ENCODE measurements at regions not wholly inside any gene's neighbourhood (a gene's known extent, or its start where the extent isn't known, plus 50 kb on each side); places are given as distances from the start of the nearest gene placed in this dataset.
"Not testable (repeated sequence)": the region's sequence is repeated elsewhere in the genome, so short reads cannot be mapped to it uniquely, and the experiment has no call there.

GRCh38 chr14:51457843-51458562, 193.7 kb upstream of the FRMD6 start:
- no peaks in the 10 kb centered on the region for H3K4me1 Mint-ChIP-seq (ENCODE audit: low read depth)

DNA sequence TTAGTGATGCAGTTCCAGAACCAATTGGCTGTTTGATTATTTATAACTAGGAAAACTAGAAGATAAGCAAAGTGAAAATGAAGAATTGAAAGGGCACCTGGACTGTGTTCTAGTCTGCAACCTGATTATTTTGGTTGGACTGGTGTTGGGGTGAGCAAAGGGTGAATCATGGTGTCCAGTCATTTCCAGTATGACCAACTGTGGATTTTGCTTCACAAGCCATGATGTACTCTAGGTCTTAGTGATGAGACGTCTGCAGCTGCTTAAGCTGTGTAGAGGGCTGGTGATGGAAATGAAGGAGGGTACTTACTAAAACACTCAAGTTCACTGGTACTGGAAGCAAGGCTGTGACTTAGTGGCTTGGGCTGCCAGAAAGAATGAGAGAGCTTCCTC, 193.2 kb upstream of the FRMD6 start:
- Mint-ChIP-seq H3K36me3 (no peaks in the 10 kb centered on the region), H3K4me1 (ENCODE audit: low read depth) (no peaks in the 10 kb centered on the region), H3K9me3 (ENCODE audit: low read depth) (peaks cover 6% of the 10 kb centered on the region), H3K27ac (no peak overlapping the region), H3K4me3 (no peak overlapping the region), H3K27me3 (peaks cover 6% of the 10 kb centered on the region)

More at GRCh38 chr14:51457843-51458562, 193.7 kb upstream of the FRMD6 start:
- no peak overlapping the region for H3K27ac Mint-ChIP-seq
- peaks cover 6% of the 10 kb centered on the region for H3K27me3 Mint-ChIP-seq
- H3K9me3 Mint-ChIP-seq (ENCODE audit: low read depth): peaks cover 6% of the 10 kb centered on the region
- H3K4me3 Mint-ChIP-seq: no peak overlapping the region
- H3K36me3 Mint-ChIP-seq: no peaks in the 10 kb centered on the region

DNA sequence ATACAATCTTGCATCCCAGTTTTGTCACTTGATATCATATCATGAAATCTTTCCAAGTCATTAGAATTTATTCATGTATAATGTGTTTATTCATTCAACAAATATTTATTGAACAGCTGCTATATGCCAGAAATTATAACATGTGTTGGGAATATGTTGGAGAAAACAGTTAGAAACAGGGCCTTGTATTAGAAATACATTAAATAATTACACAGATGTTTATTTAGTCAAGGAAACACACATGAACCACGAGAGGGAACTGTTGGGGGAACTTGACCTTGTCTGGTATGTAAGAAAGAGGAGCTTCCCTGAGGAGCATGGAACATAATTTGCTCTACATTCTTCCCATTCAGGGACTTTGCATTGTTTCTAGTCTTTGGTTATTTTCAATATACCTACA, 191.7 kb upstream of the FRMD6 start:
- H3K27ac Mint-ChIP-seq: no peak overlapping the region
- H3K36me3 Mint-ChIP-seq: no peaks in the 10 kb centered on the region
- no peak overlapping the region for H3K4me3 Mint-ChIP-seq
- peaks cover 6% of the 10 kb centered on the region for H3K27me3 Mint-ChIP-seq
- H3K4me1 Mint-ChIP-seq (ENCODE audit: low read depth): no peaks in the 10 kb centered on the region
- H3K9me3 Mint-ChIP-seq (ENCODE audit: low read depth): peaks cover 6% of the 10 kb centered on the region

DNA sequence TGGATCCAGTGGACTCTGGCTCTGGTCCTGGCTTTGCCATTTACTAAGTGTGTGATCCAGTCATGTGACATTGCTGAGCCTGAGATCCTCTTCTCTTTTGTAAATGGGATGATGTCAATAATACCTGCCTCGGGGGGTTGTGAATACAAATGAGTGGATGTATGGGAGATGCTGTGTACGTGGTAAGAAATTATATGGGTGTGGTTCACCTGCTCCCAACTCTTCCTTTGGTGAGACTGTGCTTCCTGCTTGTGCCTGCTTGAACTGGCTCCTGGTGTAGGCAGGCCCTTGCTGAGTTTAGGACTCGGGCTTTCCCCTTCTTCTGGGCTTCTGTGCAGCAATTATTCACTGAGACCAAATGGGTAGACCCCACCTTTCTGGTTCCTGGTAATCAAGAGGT, 189.5 kb upstream of the FRMD6 start:
- H3K9me3 Mint-ChIP-seq (ENCODE audit: low read depth): no peaks in the 10 kb centered on the region
- H3K27me3 Mint-ChIP-seq: peaks cover 1% of the 10 kb centered on the region
- H3K4me3 Mint-ChIP-seq: no peak overlapping the region
- H3K36me3 Mint-ChIP-seq: no peaks in the 10 kb centered on the region
- H3K27ac Mint-ChIP-seq: no peak overlapping the region
- H3K4me1 Mint-ChIP-seq (ENCODE audit: low read depth): no peaks in the 10 kb centered on the region

- peaks cover 1% of the 10 kb centered on the region for H3K27me3 Mint-ChIP-seq
- H3K36me3 Mint-ChIP-seq: no peaks in the 10 kb centered on the region
- no peaks in the 10 kb centered on the region for H3K4me1 Mint-ChIP-seq (ENCODE audit: low read depth)
- H3K9me3 Mint-ChIP-seq (ENCODE audit: low read depth): no peaks in the 10 kb centered on the region
- H3K27ac Mint-ChIP-seq: no peak overlapping the region
- H3K4me3 Mint-ChIP-seq: no peak overlapping the region
Measured at GRCh38 chr14:51462706-51463105, 189.0 kb upstream of the FRMD6 start.

DNA sequence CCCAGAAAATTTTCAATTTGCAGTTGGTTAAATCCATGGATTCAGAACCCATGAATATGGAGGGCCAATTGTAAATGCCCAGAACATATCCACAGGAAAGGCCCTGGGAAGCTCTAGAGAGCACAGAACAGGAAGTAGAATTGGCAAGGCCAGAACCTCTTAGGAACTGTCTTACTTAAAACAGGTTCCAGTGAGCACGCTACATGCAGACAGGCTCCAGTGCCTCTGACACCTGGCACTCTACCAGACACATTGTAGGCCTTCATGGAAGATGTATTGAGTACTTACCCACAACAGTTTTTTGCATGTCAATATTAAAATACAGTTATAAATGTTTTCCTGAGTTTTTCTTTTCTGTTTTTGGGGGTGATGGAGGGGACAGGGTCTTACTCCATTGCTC, 188.2 kb upstream of the FRMD6 start:
- Mint-ChIP-seq H3K4me3 (no peak overlapping the region), H3K4me1 (ENCODE audit: low read depth) (no peaks in the 10 kb centered on the region), H3K36me3 (no peaks in the 10 kb centered on the region), H3K27me3 (peaks cover 1% of the 10 kb centered on the region), H3K27ac (no peak overlapping the region), H3K9me3 (ENCODE audit: low read depth) (no peaks in the 10 kb centered on the region)

GRCh38 chr14:51464411-51464810, 187.3 kb upstream of the FRMD6 start:
- H3K9me3 Mint-ChIP-seq (ENCODE audit: low read depth): no peaks in the 10 kb centered on the region
- H3K36me3 Mint-ChIP-seq: no peaks in the 10 kb centered on the region
- no peak overlapping the region for H3K4me3 Mint-ChIP-seq

DNA sequence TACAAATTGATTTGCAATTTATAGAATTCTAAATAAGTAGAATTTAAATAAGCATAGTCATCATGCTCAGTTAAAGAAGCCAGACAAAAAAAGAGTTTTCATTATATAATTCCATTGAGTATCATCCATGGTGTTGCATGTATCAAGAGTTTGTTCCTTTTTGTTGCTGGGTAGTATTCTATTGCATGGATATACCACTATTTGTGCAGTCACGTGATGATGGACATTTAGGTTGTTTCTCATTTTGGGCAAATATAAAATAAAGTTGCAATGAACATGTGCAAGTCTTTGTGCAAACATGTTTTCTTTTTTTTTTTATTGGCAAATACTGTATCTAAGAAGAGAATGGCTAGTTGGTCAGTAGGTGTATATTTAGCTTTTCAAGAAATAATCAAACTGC, 186.2 kb upstream of the FRMD6 start:
- Mint-ChIP-seq H3K4me1 (ENCODE audit: low read depth) (no peaks in the 10 kb centered on the region), H3K27me3 (peaks cover 1% of the 10 kb centered on the region), H3K9me3 (ENCODE audit: low read depth) (no peaks in the 10 kb centered on the region), H3K27ac (no peak overlapping the region), H3K36me3 (no peaks in the 10 kb centered on the region), H3K4me3 (no peak overlapping the region)

More at GRCh38 chr14:51464411-51464810, 187.3 kb upstream of the FRMD6 start:
- Mint-ChIP-seq H3K4me1 (ENCODE audit: low read depth) (no peaks in the 10 kb centered on the region), H3K27ac (no peak overlapping the region), H3K27me3 (peaks cover 1% of the 10 kb centered on the region)

GRCh38 chr14:51467392-51467791, 184.3 kb upstream of the FRMD6 start:
- not testable (repeated sequence) for H3K4me1 Mint-ChIP-seq (ENCODE audit: low read depth); H3K36me3 Mint-ChIP-seq; H3K4me3 Mint-ChIP-seq; H3K27ac Mint-ChIP-seq; H3K27me3 Mint-ChIP-seq; H3K9me3 Mint-ChIP-seq (ENCODE audit: low read depth)

- Mint-ChIP-seq H3K4me1 (ENCODE audit: low read depth) (no peaks in the 10 kb centered on the region), H3K4me3 (no peak overlapping the region), H3K27ac (no peak overlapping the region), H3K27me3 (peaks cover 3% of the 10 kb centered on the region), H3K9me3 (ENCODE audit: low read depth) (no peaks in the 10 kb centered on the region), H3K36me3 (no peaks in the 10 kb centered on the region)
Measured at GRCh38 chr14:51468523-51468922, 183.2 kb upstream of the FRMD6 start.

- H3K9me3 Mint-ChIP-seq (ENCODE audit: low read depth): no peaks in the 10 kb centered on the region
- H3K4me3 Mint-ChIP-seq: no peak overlapping the region
- H3K27ac Mint-ChIP-seq: no peak overlapping the region
- no peaks in the 10 kb centered on the region for H3K36me3 Mint-ChIP-seq
- no peaks in the 10 kb centered on the region for H3K4me1 Mint-ChIP-seq (ENCODE audit: low read depth)
- peaks cover 7% of the 10 kb centered on the region for H3K27me3 Mint-ChIP-seq
Measured at GRCh38 chr14:51472881-51473280, 178.8 kb upstream of the FRMD6 start.

GRCh38 chr14:51473351-51473750, 178.4 kb upstream of the FRMD6 start:
- Mint-ChIP-seq H3K4me3 (no peak overlapping the region), H3K9me3 (ENCODE audit: low read depth) (no peaks in the 10 kb centered on the region), H3K27ac (no peak overlapping the region), H3K36me3 (no peaks in the 10 kb centered on the region), H3K27me3 (peaks cover 7% of the 10 kb centered on the region), H3K4me1 (ENCODE audit: low read depth) (no peaks in the 10 kb centered on the region)

DNA sequence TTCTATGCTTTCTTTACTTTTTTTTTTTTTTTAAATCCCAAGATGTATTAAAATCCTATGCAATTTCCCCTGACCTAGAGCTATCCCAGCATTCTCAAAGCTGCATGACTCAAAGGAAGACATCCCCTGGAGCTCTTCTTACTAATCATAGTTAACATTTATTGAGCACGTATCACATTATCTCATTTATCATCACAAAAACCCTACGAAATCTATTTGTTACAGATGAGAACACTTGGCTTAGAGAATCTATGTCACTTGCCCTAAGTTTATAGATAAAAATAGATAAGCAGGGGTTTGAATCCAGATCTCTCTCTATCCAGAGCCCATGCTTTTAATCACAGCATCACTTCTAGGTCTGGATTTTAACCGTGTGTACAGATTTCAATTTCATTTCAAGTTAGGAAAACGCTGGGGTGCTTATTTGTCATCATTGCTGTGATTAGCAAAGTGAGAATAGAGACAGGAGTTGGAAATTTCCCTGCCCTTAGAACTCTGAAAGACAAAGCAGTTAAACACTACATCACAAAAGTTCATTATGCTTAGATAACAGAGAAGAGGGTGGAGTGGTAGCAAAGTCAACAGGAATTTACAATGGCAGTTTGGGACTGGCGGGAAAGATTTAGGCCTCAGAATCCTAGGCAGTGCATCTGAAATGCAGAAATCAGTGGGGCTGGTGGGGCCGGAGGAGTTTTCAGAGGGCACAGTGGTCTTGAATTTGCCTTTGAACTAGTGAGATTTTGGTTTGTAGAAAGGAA, 177.7 kb upstream of the FRMD6 start:
- H3K4me1 Mint-ChIP-seq (ENCODE audit: low read depth): no peaks in the 10 kb centered on the region
- H3K27me3 Mint-ChIP-seq: peaks cover 7% of the 10 kb centered on the region
- no peak overlapping the region for H3K4me3 Mint-ChIP-seq
- H3K36me3 Mint-ChIP-seq: no peaks in the 10 kb centered on the region
- H3K27ac Mint-ChIP-seq: no peak overlapping the region
- no peaks in the 10 kb centered on the region for H3K9me3 Mint-ChIP-seq (ENCODE audit: low read depth)

DNA sequence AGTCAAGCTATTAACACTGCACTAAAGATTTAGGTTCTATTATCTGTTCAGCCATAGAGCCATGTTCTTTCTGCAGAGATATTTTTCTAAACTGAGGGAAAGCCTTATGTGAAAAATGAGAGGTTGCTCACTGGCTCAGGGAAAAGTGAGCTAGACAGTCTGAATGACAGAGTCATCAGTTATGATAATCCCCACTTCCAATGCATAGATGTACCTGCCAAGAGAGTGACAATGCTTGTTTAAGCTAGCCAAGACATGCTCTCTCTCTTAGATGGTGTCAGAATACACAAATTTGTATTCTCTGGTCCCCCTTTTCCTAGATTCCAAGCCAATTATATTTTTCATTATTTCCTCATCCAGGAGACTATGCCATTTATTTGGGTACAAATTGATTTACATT, 176.9 kb upstream of the FRMD6 start:
- Mint-ChIP-seq H3K27ac (no peak overlapping the region), H3K4me3 (no peak overlapping the region), H3K9me3 (ENCODE audit: low read depth) (no peaks in the 10 kb centered on the region), H3K36me3 (no peaks in the 10 kb centered on the region), H3K27me3 (peaks cover 7% of the 10 kb centered on the region), H3K4me1 (ENCODE audit: low read depth) (no peaks in the 10 kb centered on the region)

DNA sequence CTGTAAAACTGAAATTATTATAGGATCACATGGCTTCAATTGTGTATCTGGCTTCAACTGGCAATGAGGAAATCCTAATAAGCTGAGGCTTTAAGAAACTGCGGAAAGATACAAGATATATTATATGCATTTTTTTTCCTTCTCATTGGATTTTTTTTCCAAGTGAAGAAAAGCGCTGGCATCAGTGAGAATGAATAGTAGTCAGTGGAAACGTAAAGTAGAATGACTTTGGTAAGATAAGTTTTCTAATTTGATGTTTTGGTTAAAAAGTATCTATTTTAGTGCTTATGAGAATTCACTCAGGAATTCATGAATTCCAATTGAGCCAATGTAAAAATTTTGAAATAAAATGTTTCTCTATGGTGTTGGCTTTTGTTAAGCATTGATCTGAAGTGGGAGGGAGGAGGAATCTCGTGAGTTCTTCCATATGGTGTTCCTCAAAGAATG, 173.5 kb upstream of the FRMD6 start:
- peaks cover 7% of the 10 kb centered on the region for H3K27me3 Mint-ChIP-seq
- H3K4me1 Mint-ChIP-seq (ENCODE audit: low read depth): no peaks in the 10 kb centered on the region
- no peaks in the 10 kb centered on the region for H3K36me3 Mint-ChIP-seq
- H3K27ac Mint-ChIP-seq: no peak overlapping the region
- no peaks in the 10 kb centered on the region for H3K9me3 Mint-ChIP-seq (ENCODE audit: low read depth)
- no peak overlapping the region for H3K4me3 Mint-ChIP-seq

All from activated naive CD8-positive, alpha-beta T cell (primary cell).